Right lobe of liver (tissue), 6 donors: ENCODE measurements at regions not wholly inside any gene's neighbourhood (a gene's known extent, or its start where the extent isn't known, plus 50 kb on each side); places are given as distances from the start of the nearest gene placed in this dataset.

Experiments used
- ATAC-seq, 4 donors: fragments of 200-7000 bp; cut with Tn5 transposase; one replicate each; pipeline ENCODE4 v1.9.1; 2020; ENCODE audit warnings: mild to moderate bottlenecking in 4 of 4, moderate library complexity in 4 of 4
- DNase-seq, 3 donors: peaks; one replicate each; pipeline ENCODE4 v3.0.0-alpha.2; 2020
- H3K27ac ChIP-seq, 3 donors: fragments of 200-600 bp; one replicate each; pipeline ENCODE4 v1.8.0; 2022
- H3K27me3 ChIP-seq, 2 donors: fragments of 200-600 bp; one replicate each; pipeline ENCODE4 v1.8.0; 2022
- H3K36me3 ChIP-seq, 4 donors: fragments of 200-600 bp; sonication (generic) in 1 of 4; one replicate each; pipeline versions ENCODE4 v1.5.1 to v1.8.0; 2017 to 2022; ENCODE audit warnings: control low read depth in 1 of 4
- H3K4me1 ChIP-seq, 4 donors: fragments of 200-600 bp; sonication (generic) in 1 of 4; one replicate each; pipeline versions ENCODE4 v1.5.1 to v1.8.0; 2017 to 2022; ENCODE audit warnings: control low read depth in 1 of 4
- H3K4me3 ChIP-seq, 3 donors: fragments of 200-600 bp; one replicate each; pipeline ENCODE4 v1.8.0; 2022
- H3K9me3 ChIP-seq, 4 donors: fragments of 200-600 bp; sonication (generic) in 1 of 4; one replicate each; pipeline versions ENCODE4 v1.5.1 to v1.8.0; 2017 to 2022; ENCODE audit warnings: control low read depth in 1 of 4
- CTCF ChIP-seq, 4 donors: fragments of 200-600 bp in 3 of 4; fragments of 450-650 bp in 1 of 4; IDR thresholded peaks; one replicate each; pipeline versions ENCODE4 v1.5.1 to v1.8.0; 2016 to 2022; ENCODE audit warnings: antibody characterized with exemption in 4 of 4, mild to moderate bottlenecking in 2 of 4
- POLR2A ChIP-seq: fragments of 450-650 bp; IDR thresholded peaks from one replicate; pipeline ENCODE4 v1.6.1; 2017; ENCODE audit warnings: antibody characterized with exemption, mild to moderate bottlenecking
- WGBS: methylation state at CpG from one replicate; pipeline ENCODE4 v1.1.6; 2018; ENCODE audit warnings: low coverage, low lambda C conversion rate; ENCODE audit not compliant: insufficient coverage; ENCODE audit errors: missing lambda C conversion rate; 5-methylcytosine and 5-hydroxymethylcytosine counted together
- intact Hi-C, 2 donors: fragments of 100-400 bp; cut with DNase I; formaldehyde crosslinking; loops; one replicate each; pipeline versions ENCODE4 v1.11.2 to v1.14.1; 2022
- donor health status: DM: no; HTN: yes; CAD: no.
- donor health status: DM: no; HTN: no; CAD: no.
- donor health status: DM: no; HTN: no; CAD: no.
- donor health status: DM: no; HTN: yes; CAD: no.
- donor health status: DM: no; HTN: yes; CAD: no.

- no peaks in the 10 kb centered on the region for H3K4me1 ChIP-seq
- TF ChIP-seq POLR2A (no peak), CTCF (IDR thresholded peaks at IDR 0.05) (no peak)
- no peak overlapping the region for H3K4me3 ChIP-seq
- DNase-seq (no peak), ATAC-seq (no peak)
- H3K9me3 ChIP-seq: no peaks in the 10 kb centered on the region
- WGBS: 50% methylated on average over 1 of the region's 1 CpG
- no peaks in the 10 kb centered on the region for H3K27me3 ChIP-seq
- intact Hi-C loops: no loop called here
- no peaks in the 10 kb centered on the region for H3K36me3 ChIP-seq
- no peak overlapping the region for H3K27ac ChIP-seq
These were observed 107.0 kb downstream of the ZNF429 start for GRCh38 chr19:21612403-21612872.

GRCh38 chr19:21611659-21612402, 106.4 kb downstream of the ZNF429 start:
- Histone ChIP-seq H3K27ac (no peak overlapping the region), H3K9me3 (no peaks in the 10 kb centered on the region), H3K27me3 (no peaks in the 10 kb centered on the region), H3K4me1 (no peaks in the 10 kb centered on the region), H3K4me3 (no peak overlapping the region), H3K36me3 (no peaks in the 10 kb centered on the region)
- 59% methylated on average over 4 of the region's 4 CpGs for WGBS
- TF ChIP-seq CTCF (IDR thresholded peaks at IDR 0.05) (no peak), POLR2A (no peak)
- no peak for DNase-seq
- ATAC-seq: no peak
- intact Hi-C loops: no loop called here

GRCh38 chr19:21610787-21611186, 105.4 kb downstream of the ZNF429 start:
- ATAC-seq (no peak), DNase-seq (no peak)
- Histone ChIP-seq H3K4me1 (no peaks in the 10 kb centered on the region), H3K9me3 (no peaks in the 10 kb centered on the region), H3K36me3 (no peaks in the 10 kb centered on the region), H3K27ac (no peak overlapping the region), H3K27me3 (no peaks in the 10 kb centered on the region), H3K4me3 (no peak overlapping the region)
- no peak for TF ChIP-seq CTCF (IDR thresholded peaks at IDR 0.05)
- no peak for TF ChIP-seq POLR2A
- WGBS: 100% methylated on average over 1 of the region's 1 CpG
- intact Hi-C loops: no loop called here

- DNase-seq: no peak
- Histone ChIP-seq H3K27ac (no peak overlapping the region), H3K36me3 (no peaks in the 10 kb centered on the region), H3K27me3 (no peaks in the 10 kb centered on the region), H3K9me3 (no peaks in the 10 kb centered on the region), H3K4me1 (no peaks in the 10 kb centered on the region), H3K4me3 (no peak overlapping the region)
- ATAC-seq: no peak
- intact Hi-C loops: no loop called here
- WGBS: 65% methylated on average over 3 of the region's 3 CpGs
- TF ChIP-seq CTCF (IDR thresholded peaks at IDR 0.05) (no peak), POLR2A (no peak)
These were observed 104.9 kb downstream of the ZNF429 start for GRCh38 chr19:21610341-21610740.
